BLaER1 treated with 17β-estradiol and CSF1 and Interleukin-3, amounts not matched to agents 10 nM and 100 nM (cell line): ENCODE measurements at regions not wholly inside any gene's neighbourhood (a gene's known extent, or its start where the extent isn't known, plus 50 kb on each side); places are given as distances from the start of the nearest gene placed in this dataset.
"Not testable (repeated sequence)": the region's sequence is repeated elsewhere in the genome, so short reads cannot be mapped to it uniquely, and the experiment has no call there.

Experiments used
- H3K27ac ChIP-seq, 11 experiments: shearing (Covaris generic); formaldehyde crosslinking; 2 replicates each; pipeline ENCODE4 v1.8.1; 2022
- H3K27me3 ChIP-seq, 11 experiments: shearing (Covaris generic); formaldehyde crosslinking; 2 replicates each; pipeline ENCODE4 v1.8.1; 2022
- H3K36me3 ChIP-seq, 11 experiments: shearing (Covaris generic); formaldehyde crosslinking; 2 replicates each; pipeline ENCODE4 v1.8.1; 2022
- H3K4me1 ChIP-seq, 10 experiments: shearing (Covaris generic); formaldehyde crosslinking; 2 replicates each; pipeline ENCODE4 v1.8.1; 2022
- H3K4me2 ChIP-seq, 11 experiments: shearing (Covaris generic); formaldehyde crosslinking; 2 replicates each; pipeline ENCODE4 v1.8.1; 2022
- H3K4me3 ChIP-seq, 10 experiments: shearing (Covaris generic); formaldehyde crosslinking; 2 replicates each; pipeline ENCODE4 v1.8.1; 2022
- H3K9ac ChIP-seq, 11 experiments: shearing (Covaris generic); formaldehyde crosslinking; 2 replicates each; pipeline ENCODE4 v1.8.1; 2022
- H3K9me3 ChIP-seq, 11 experiments: shearing (Covaris generic); formaldehyde crosslinking; replicated peaks in 1 of 11; 2 replicates each; pipeline ENCODE4 v1.8.1; 2022
- H4K20me1 ChIP-seq, 11 experiments: shearing (Covaris generic); formaldehyde crosslinking; 2 replicates each; pipeline ENCODE4 v1.8.1; 2022
- Cebpa-rat ChIP-seq, 11 experiments: shearing (Covaris generic); IDR thresholded peaks; 2 replicates each; pipeline ENCODE4 v1.8.1; 2022

- Histone ChIP-seq H3K36me3 (peaks cover 0 to 82% (median 7%) of the 10 kb centered on the region in 11 experiments; a peak in 8 of 22 replicates), H3K4me1 (peaks cover 0 to 48% (median 12%) of the 10 kb centered on the region in 10 experiments; a peak in 12 of 20 replicates), H3K4me2 (no peak overlapping the region), H3K9ac (no peak overlapping the region), H3K27me3 (no peaks in the 10 kb centered on the region), H3K9me3 (peaks cover 0 to 31% (median 4%) of the 10 kb centered on the region in 11 experiments; a peak in 6 of 22 replicates), H3K27ac (no peak overlapping the region), H3K4me3 (no peak overlapping the region), H4K20me1 (peaks cover 0 to 99% (median 11%) of the 10 kb centered on the region in 11 experiments; a peak in 9 of 22 replicates)
- no peak for TF ChIP-seq Cebpa-rat (IDR thresholded peaks at IDR 0.05)
Measured at GRCh38 chr14:71344506-71344905, 437.2 kb downstream of the PCNX1 start.

- H3K27ac ChIP-seq, result no peak overlapping the region
- H3K9me3 ChIP-seq, result peaks cover 0 to 33% (median 4%) of the 10 kb centered on the region in 11 experiments; a peak in 9 of 22 replicates
- H3K9ac ChIP-seq, result no peak overlapping the region
- H4K20me1 ChIP-seq, result peaks cover 0 to 99% (median 5%) of the 10 kb centered on the region in 11 experiments; a peak in 6 of 22 replicates
- no peaks in the 10 kb centered on the region for H3K27me3 ChIP-seq
- H3K4me1 ChIP-seq, result peaks cover 0 to 26% (median 0%) of the 10 kb centered on the region in 10 experiments; a peak in 6 of 20 replicates
- no peak overlapping the region for H3K4me2 ChIP-seq
- H3K36me3 ChIP-seq, result peaks cover 0 to 88% (median 7%) of the 10 kb centered on the region in 11 experiments; a peak in 9 of 22 replicates
- no peak overlapping the region for H3K4me3 ChIP-seq
- no peak for TF ChIP-seq Cebpa-rat (IDR thresholded peaks at IDR 0.05)
Measured at GRCh38 chr14:71346685-71347084, 439.4 kb downstream of the PCNX1 start.

- Histone ChIP-seq H4K20me1 (peaks cover 0 to 99% (median 0%) of the 10 kb centered on the region in 11 experiments; a peak in 6 of 22 replicates), H3K4me1 (peaks cover 0 to 10% (median 0%) of the 10 kb centered on the region in 10 experiments; a peak in 2 of 20 replicates), H3K9me3 (peaks cover 8 to 50% (median 14%) of the 10 kb centered on the region in 11 experiments; a peak in 18 of 22 replicates), H3K4me3 (no peak overlapping the region), H3K4me2 (no peak overlapping the region), H3K27me3 (no peaks in the 10 kb centered on the region), H3K9ac (no peak overlapping the region), H3K27ac (no peak overlapping the region), H3K36me3 (peaks cover 0 to 91% (median 18%) of the 10 kb centered on the region in 11 experiments; a peak in 13 of 22 replicates)
- no peak for TF ChIP-seq Cebpa-rat (IDR thresholded peaks at IDR 0.05)
Measured at GRCh38 chr14:71348394-71348793, 441.1 kb downstream of the PCNX1 start.

- H3K36me3 ChIP-seq, result peaks cover 0 to 91% (median 22%) of the 10 kb centered on the region in 11 experiments; a peak in 13 of 22 replicates
- no peak overlapping the region for H3K4me3 ChIP-seq
- peaks cover 0 to 6% (median 0%) of the 10 kb centered on the region in 10 experiments; a peak in 1 of 20 replicates for H3K4me1 ChIP-seq
- H3K9me3 ChIP-seq, result peaks cover 12 to 55% (median 18%) of the 10 kb centered on the region in 11 experiments; a peak in 19 of 22 replicates
- H3K27ac ChIP-seq, result no peak overlapping the region
- TF ChIP-seq Cebpa-rat (IDR thresholded peaks at IDR 0.05), result no peak
- H3K4me2 ChIP-seq, result no peak overlapping the region
- H3K27me3 ChIP-seq, result no peaks in the 10 kb centered on the region
- H4K20me1 ChIP-seq, result peaks cover 0 to 99% (median 0%) of the 10 kb centered on the region in 11 experiments; a peak in 6 of 22 replicates
- no peak overlapping the region for H3K9ac ChIP-seq
Measured at GRCh38 chr14:71348817-71349216, 441.6 kb downstream of the PCNX1 start.

- H3K27ac ChIP-seq, result no peak overlapping the region
- no peak for TF ChIP-seq Cebpa-rat (IDR thresholded peaks at IDR 0.05)
- H3K4me1 ChIP-seq, result peaks cover 0 to 44% (median 7%) of the 10 kb centered on the region in 10 experiments; a peak in 13 of 20 replicates
- H3K9me3 ChIP-seq, result peaks cover 31 to 57% (median 43%) of the 10 kb centered on the region in 11 experiments
- no peak overlapping the region for H3K4me2 ChIP-seq
- no peak overlapping the region for H3K9ac ChIP-seq
- H3K36me3 ChIP-seq, result peaks cover 0 to 81% (median 47%) of the 10 kb centered on the region in 11 experiments; a peak in 17 of 22 replicates
- peaks cover 0 to 80% (median 0%) of the 10 kb centered on the region in 11 experiments; a peak in 3 of 22 replicates for H4K20me1 ChIP-seq
- H3K4me3 ChIP-seq, result no peak overlapping the region
- no peaks in the 10 kb centered on the region for H3K27me3 ChIP-seq
Measured at GRCh38 chr14:71354142-71354541, 446.9 kb downstream of the PCNX1 start.

GRCh38 chr14:71354801-71355200 lies 447.5 kb downstream of the PCNX1 start:
- TF ChIP-seq Cebpa-rat (IDR thresholded peaks at IDR 0.05), result no peak
- peaks cover 35 to 64% (median 45%) of the 10 kb centered on the region in 11 experiments for H3K9me3 ChIP-seq
- H3K4me2 ChIP-seq, result peak overlapping the region in 1 of 11 experiments; percentile 1; a peak in 1 of 22 replicates

GRCh38 chr14:71355324-71356201 lies 448.3 kb downstream of the PCNX1 start:
- Histone ChIP-seq H4K20me1 (peaks cover 0 to 66% (median 0%) of the 10 kb centered on the region in 11 experiments; a peak in 3 of 22 replicates), H3K36me3 (peaks cover 0 to 72% (median 49%) of the 10 kb centered on the region in 11 experiments; a peak in 17 of 22 replicates), H3K9me3 (peaks cover 35 to 64% (median 46%) of the 10 kb centered on the region in 11 experiments), H3K4me2 (peak overlapping the region in 2 of 11 experiments; percentile 41 to 45; a peak in 4 of 22 replicates), H3K4me3 (no peak overlapping the region), H3K4me1 (peaks cover 5 to 59% (median 16%) of the 10 kb centered on the region in 10 experiments; a peak in 19 of 20 replicates), H3K9ac (0 out of 22 replicates have a peak overlapping the region, but pooled peaks of 1 of the 11 experiments have one; percentile 3), H3K27ac (peak overlapping the region in 1 of 11 experiments; percentile 5; a peak in 1 of 22 replicates), H3K27me3 (no peaks in the 10 kb centered on the region)
- TF ChIP-seq Cebpa-rat (IDR thresholded peaks at IDR 0.05), result no peak

More at GRCh38 chr14:71354801-71355200, 447.5 kb downstream of the PCNX1 start:
- Histone ChIP-seq H3K27ac (no peak overlapping the region), H4K20me1 (peaks cover 0 to 73% (median 0%) of the 10 kb centered on the region in 11 experiments; a peak in 3 of 22 replicates), H3K36me3 (peaks cover 0 to 78% (median 49%) of the 10 kb centered on the region in 11 experiments; a peak in 17 of 22 replicates), H3K4me1 (peaks cover 0 to 51% (median 9%) of the 10 kb centered on the region in 10 experiments; a peak in 17 of 20 replicates), H3K9ac (no peak overlapping the region; a peak in 1 of 22 replicates), H3K4me3 (no peak overlapping the region), H3K27me3 (no peaks in the 10 kb centered on the region)

- peaks cover 0 to 48% (median 35%) of the 10 kb centered on the region in 11 experiments; a peak in 17 of 22 replicates for H3K36me3 ChIP-seq
- H3K27me3 ChIP-seq, result no peaks in the 10 kb centered on the region
- H3K27ac ChIP-seq, result peak overlapping the region in 1 of 11 experiments; percentile 16; a peak in 1 of 22 replicates
Measured at GRCh38 chr14:71358209-71358931, 451.1 kb downstream of the PCNX1 start.

GRCh38 chr14:71358932-71359421 lies 451.7 kb downstream of the PCNX1 start:
- peaks cover 0 to 32% (median 0%) of the 10 kb centered on the region in 11 experiments; a peak in 5 of 22 replicates for H4K20me1 ChIP-seq
- peak overlapping the region in 2 of 10 experiments; percentile 33 to 41; a peak in 1 of 20 replicates for H3K4me3 ChIP-seq
- H3K36me3 ChIP-seq, result peaks cover 0 to 42% (median 28%) of the 10 kb centered on the region in 11 experiments; a peak in 16 of 22 replicates
- peaks cover 20 to 45% (median 35%) of the 10 kb centered on the region in 11 experiments for H3K9me3 ChIP-seq
- peak overlapping the region in 1 of 11 experiments; percentile 16; a peak in 1 of 22 replicates for H3K27ac ChIP-seq
- H3K4me2 ChIP-seq, result peak overlapping the region in 4 of 11 experiments; percentile 3 to 91 (median 55); a peak in 7 of 22 replicates
- peaks cover 9 to 90% (median 47%) of the 10 kb centered on the region in 10 experiments; a peak in 19 of 20 replicates for H3K4me1 ChIP-seq
- not testable (repeated sequence) for H3K27me3 ChIP-seq, H3K9ac ChIP-seq

More at GRCh38 chr14:71358209-71358931, 451.1 kb downstream of the PCNX1 start:
- Histone ChIP-seq H3K9me3 (peaks cover 24 to 50% (median 40%) of the 10 kb centered on the region in 11 experiments), H4K20me1 (peaks cover 0 to 38% (median 0%) of the 10 kb centered on the region in 11 experiments; a peak in 4 of 22 replicates), H3K4me2 (peak overlapping the region in 6 of 11 experiments; percentile 3 to 91 (median 22); a peak in 5 of 22 replicates), H3K4me1 (peaks cover 9 to 84% (median 41%) of the 10 kb centered on the region in 10 experiments; a peak in 19 of 20 replicates), H3K9ac (no peak overlapping the region), H3K4me3 (peak overlapping the region in 2 of 10 experiments; percentile 33 to 41; a peak in 1 of 20 replicates)
- TF ChIP-seq Cebpa-rat (IDR thresholded peaks at IDR 0.05), result no peak
